Pancreas (tissue), 10 donors: ENCODE measurements at regions not wholly inside any gene's neighbourhood (a gene's known extent, or its start where the extent isn't known, plus 50 kb on each side); places are given as distances from the start of the nearest gene placed in this dataset.

ENCODE experiments used
- ATAC-seq, 4 donors: fragments of 200-7000 bp; cut with Tn5 transposase; one replicate each; pipeline versions ENCODE4 v1.8.0 to v1.9.1; 2020; ENCODE audit warnings: mild to moderate bottlenecking in 4 of 4, moderate library complexity in 4 of 4
- DNase-seq, 6 donors: peaks; one replicate each; pipeline ENCODE4 v3.0.0-alpha.2; 2020
- FAIRE-seq: peaks from 2 replicates; lab custom pipeline; 2012; peaks lifted over from hg19 to GRCh38; lab: Jason Lieb, UNC
- H3K27ac ChIP-seq, 4 donors: fragments of 200-600 bp; sonication (generic); 1 replicate in 3 of 4; 2 replicates in 1 of 4; pipeline versions ENCODE4 v1.5.0 to v1.8.0; 2020
- H3K27me3 ChIP-seq, 4 donors: fragments of 200-600 bp; one replicate each; pipeline ENCODE4 v1.8.0; 2021
- H3K36me3 ChIP-seq, 3 donors: fragments of 200-600 bp; sonication (generic) in 1 of 3; one replicate each; pipeline versions ENCODE4 v1.5.0 to v1.8.0; 2020 to 2021
- H3K4me1 ChIP-seq, 3 donors: fragments of 200-600 bp; one replicate each; pipeline ENCODE4 v1.8.0; 2021
- H3K4me3 ChIP-seq, 4 donors: fragments of 200-600 bp; sonication (generic) in 2 of 4; one replicate each; pipeline versions ENCODE4 v1.5.0 to v1.8.0; 2020 to 2021
- H3K9me3 ChIP-seq, 4 donors: fragments of 200-600 bp; one replicate each; pipeline ENCODE4 v1.8.0; 2021
- WGBS, 2 donors: extraction: QIAGEN DNeasy Blood & Tissue Kit; methylation state at CpG; one replicate each; pipeline ENCODE4 v1.1.7; 2013; 5-methylcytosine and 5-hydroxymethylcytosine counted together
- intact Hi-C, 3 donors: fragments of 100-400 bp; cut with DNase I; formaldehyde crosslinking; loops; one replicate each; pipeline versions ENCODE4 v1.11.1 to v1.14.2; 2022
- TF ChIP-seq, protein P1 (sequence below), 4 donors: fragments of 200-600 bp; sonication (generic) in 3 of 4; IDR thresholded peaks; one replicate each; pipeline versions ENCODE4 v1.5.0 to v1.8.0; 2021; ENCODE audit warnings: antibody characterized with exemption in 4 of 4
- donor health status: healthy with polysubstance abuse.
- donor health status: DM: no; HTN: no; CAD: no; lungs with moderate emphysema.
- donor health status: DM: no; HTN: no; CAD: no.
- donor health status: control.
- donor health status: control.
- donor health status: Bipolar disorder and iron deficiency.
- donor health status: DM: yes; HTN: yes; CAD: no.
- donor health status: DM: no; HTN: no; CAD: no.
- donor health status: DM: no; HTN: no; CAD: no.
- donor health status: DM: yes; HTN: yes; CAD: no.

DNA sequence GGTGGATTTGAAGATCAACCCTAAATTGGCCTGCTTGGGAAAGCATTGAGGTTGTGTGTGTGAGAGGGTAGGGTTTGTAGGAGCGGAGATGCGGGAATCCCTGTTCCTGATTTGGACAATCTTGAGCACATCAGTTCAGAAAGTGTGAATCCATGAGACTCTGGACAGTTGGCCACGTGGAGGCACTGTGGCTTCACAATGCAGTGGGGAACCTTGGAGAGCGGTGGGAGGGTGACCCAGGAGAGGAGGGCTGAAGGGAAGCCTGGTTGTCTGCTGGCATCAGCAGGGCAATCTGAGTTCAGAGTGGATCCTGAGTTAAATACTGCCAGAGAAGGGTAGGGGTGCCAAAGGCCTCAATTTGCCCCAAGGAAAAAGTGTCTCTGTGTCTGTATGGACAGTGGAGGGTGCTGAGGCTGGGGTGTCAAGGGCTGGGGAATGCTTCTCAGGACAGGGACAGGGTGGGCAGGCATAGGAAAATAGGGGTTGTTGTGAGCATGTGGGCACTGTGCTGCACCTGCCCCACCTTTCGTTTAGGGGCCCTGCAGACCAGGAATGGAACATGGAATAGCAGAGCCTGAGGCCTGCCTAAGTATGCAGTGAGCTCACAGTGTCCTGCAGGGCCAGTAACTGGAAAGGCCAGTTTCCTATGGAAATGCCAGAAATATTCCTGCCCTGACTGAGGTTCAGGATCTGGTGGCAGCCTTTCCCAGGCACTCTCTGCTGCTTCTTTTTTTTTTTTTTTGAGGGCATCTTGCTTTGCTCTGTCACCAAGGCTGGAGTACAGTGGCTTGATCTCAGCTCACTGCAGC is 162.9 kb upstream of the PRSS58 start:
- intact Hi-C loops, result no loop called here
- ATAC-seq (peak in 1 of 4 donors; percentile 27), DNase-seq (no peak), FAIRE-seq (no peak)
- Histone ChIP-seq H3K36me3 (no peaks in the 10 kb centered on the region), H3K27me3 (no peaks in the 10 kb centered on the region), H3K4me1 (no peaks in the 10 kb centered on the region), H3K27ac (no peak overlapping the region), H3K9me3 (no peaks in the 10 kb centered on the region), H3K4me3 (no peak overlapping the region)
- TF ChIP-seq, protein P1, sequence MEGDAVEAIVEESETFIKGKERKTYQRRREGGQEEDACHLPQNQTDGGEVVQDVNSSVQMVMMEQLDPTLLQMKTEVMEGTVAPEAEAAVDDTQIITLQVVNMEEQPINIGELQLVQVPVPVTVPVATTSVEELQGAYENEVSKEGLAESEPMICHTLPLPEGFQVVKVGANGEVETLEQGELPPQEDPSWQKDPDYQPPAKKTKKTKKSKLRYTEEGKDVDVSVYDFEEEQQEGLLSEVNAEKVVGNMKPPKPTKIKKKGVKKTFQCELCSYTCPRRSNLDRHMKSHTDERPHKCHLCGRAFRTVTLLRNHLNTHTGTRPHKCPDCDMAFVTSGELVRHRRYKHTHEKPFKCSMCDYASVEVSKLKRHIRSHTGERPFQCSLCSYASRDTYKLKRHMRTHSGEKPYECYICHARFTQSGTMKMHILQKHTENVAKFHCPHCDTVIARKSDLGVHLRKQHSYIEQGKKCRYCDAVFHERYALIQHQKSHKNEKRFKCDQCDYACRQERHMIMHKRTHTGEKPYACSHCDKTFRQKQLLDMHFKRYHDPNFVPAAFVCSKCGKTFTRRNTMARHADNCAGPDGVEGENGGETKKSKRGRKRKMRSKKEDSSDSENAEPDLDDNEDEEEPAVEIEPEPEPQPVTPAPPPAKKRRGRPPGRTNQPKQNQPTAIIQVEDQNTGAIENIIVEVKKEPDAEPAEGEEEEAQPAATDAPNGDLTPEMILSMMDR (IDR thresholded peaks at IDR 0.05), result no peak
- 76 to 80% methylated on average over 5 of the region's 5 CpGs for WGBS, 2 donors

DNA sequence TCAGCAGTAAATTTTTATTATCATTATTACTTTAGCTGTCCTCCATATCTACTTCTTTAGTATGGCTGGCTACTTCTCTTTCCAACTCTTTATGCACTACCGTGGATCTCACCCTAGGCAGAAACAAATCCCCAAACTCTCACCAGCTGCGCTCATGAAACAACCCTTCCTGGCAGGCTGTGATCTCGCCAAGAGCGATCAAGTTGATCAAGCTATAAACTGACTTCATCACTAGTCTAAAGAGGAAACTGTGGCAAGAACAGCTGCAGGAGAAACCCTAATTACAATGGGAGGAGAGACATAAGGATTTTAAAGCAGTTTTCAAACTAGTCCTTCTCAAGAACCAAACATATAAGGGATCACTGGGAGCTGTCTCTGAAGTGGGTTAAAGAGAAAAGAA is 160.5 kb upstream of the PRSS58 start:
- ATAC-seq, result no peak
- 88 to 90% methylated on average over 4 of the region's 4 CpGs for WGBS, 2 donors
- Histone ChIP-seq H3K9me3 (no peaks in the 10 kb centered on the region), H3K36me3 (no peaks in the 10 kb centered on the region), H3K4me1 (no peaks in the 10 kb centered on the region), H3K27ac (no peak overlapping the region), H3K27me3 (no peaks in the 10 kb centered on the region), H3K4me3 (no peak overlapping the region)
- intact Hi-C loops, result loop anchor here in 1 of 3 donors (2.0 kb wide), 1 partner anchor 20 kb away; no protein-coding TSS in a partner anchor
- TF ChIP-seq, protein P1 (IDR thresholded peaks at IDR 0.05), result no peak
- no peak for DNase-seq
- FAIRE-seq, result no peak

DNA sequence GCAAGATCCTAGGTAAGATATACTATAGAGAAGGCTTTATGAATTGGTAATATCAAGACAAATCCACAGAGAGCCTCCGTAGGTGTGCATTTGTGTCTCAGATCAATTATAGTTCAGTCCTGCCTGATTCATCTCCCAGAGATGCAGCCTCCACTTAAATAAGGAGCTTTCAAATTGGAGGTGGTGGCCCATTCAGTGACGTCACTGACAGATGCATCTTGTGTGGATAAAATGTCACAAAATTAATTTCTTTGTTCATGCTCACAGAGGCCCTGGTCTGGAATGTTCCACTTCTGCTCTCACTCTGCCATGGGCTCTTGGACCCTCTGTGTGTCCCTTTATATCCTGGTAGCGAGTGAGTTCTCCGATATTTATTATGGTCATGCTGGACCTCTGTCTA is 157.1 kb upstream of the PRSS58 start:
- H3K36me3 ChIP-seq, result no peaks in the 10 kb centered on the region
- no peak for DNase-seq
- ATAC-seq, result no peak
- TF ChIP-seq, protein P1 (IDR thresholded peaks at IDR 0.05), result no peak
- H3K27ac ChIP-seq, result no peak overlapping the region
- 89 to 94% methylated on average over 4 of the region's 4 CpGs for WGBS, 2 donors
- no peaks in the 10 kb centered on the region for H3K9me3 ChIP-seq
- no peak for FAIRE-seq
- no peak overlapping the region for H3K4me3 ChIP-seq
- intact Hi-C loops, result no loop called here
- H3K27me3 ChIP-seq, result no peaks in the 10 kb centered on the region
- H3K4me1 ChIP-seq, result no peaks in the 10 kb centered on the region

DNA sequence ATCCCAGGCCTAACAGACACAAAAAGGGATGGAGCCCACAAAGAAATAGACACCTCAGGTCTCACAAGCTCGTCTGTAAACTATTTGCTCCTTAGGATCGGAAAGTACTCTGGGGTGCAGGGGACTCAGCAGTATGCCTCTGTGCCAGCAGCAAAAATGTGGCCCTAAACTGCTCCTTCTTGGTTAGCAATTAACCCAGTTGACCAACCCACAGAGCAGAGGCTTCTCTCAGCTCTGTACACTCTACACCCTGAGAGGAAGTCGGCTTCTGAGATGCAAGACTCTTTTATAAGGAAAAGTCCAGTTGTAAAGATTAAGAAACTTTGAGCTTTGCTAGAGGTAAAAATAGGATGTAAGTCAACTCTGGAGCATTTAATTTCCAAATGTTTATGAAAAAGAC is 156.3 kb upstream of the PRSS58 start:
- Histone ChIP-seq H3K9me3 (no peaks in the 10 kb centered on the region), H3K4me1 (no peaks in the 10 kb centered on the region), H3K27ac (no peak overlapping the region), H3K27me3 (no peaks in the 10 kb centered on the region), H3K36me3 (no peaks in the 10 kb centered on the region), H3K4me3 (no peak overlapping the region)
- TF ChIP-seq, protein P1 (IDR thresholded peaks at IDR 0.05), result no peak
- WGBS, 2 donors, result 87 to 91% methylated on average over 3 of the region's 3 CpGs
- FAIRE-seq (no peak), DNase-seq (no peak), ATAC-seq (no peak)
- intact Hi-C loops, result no loop called here
